T-helper 2 cell treated with Interferon-gamma antibody and Interleukin-4, amounts not matched to agents 5 μg/mL and 100 μg/mL, for 36 hours (primary cell): ENCODE measurements at regions not wholly inside any gene's neighbourhood (a gene's known extent, or its start where the extent isn't known, plus 50 kb on each side); places are given as distances from the start of the nearest gene placed in this dataset.

Experiments used
- DNase-seq: peaks from one replicate; pipeline ENCODE4 v3.0.0; 2021; ENCODE audit warnings: low spot score
- H3K27ac Mint-ChIP-seq: one replicate; pipeline ENCODE4 v1.8.0; 2021; ENCODE audit warnings: mild to moderate bottlenecking, mixed read lengths
- H3K27me3 Mint-ChIP-seq: one replicate; pipeline ENCODE4 v1.8.0; 2021; ENCODE audit warnings: low read depth, mixed read lengths
- H3K36me3 Mint-ChIP-seq: one replicate; pipeline ENCODE4 v1.8.0; 2021; ENCODE audit warnings: low read depth, mixed read lengths
- H3K4me1 Mint-ChIP-seq: one replicate; pipeline ENCODE4 v1.8.0; 2021; ENCODE audit warnings: low read depth, mixed read lengths
- H3K4me3 Mint-ChIP-seq: one replicate; pipeline ENCODE4 v1.8.0; 2022; ENCODE audit warnings: mild to moderate bottlenecking, moderate library complexity, mixed read lengths
- H3K9me3 Mint-ChIP-seq: one replicate; pipeline ENCODE4 v1.8.0; 2021; ENCODE audit warnings: mixed read lengths

DNA sequence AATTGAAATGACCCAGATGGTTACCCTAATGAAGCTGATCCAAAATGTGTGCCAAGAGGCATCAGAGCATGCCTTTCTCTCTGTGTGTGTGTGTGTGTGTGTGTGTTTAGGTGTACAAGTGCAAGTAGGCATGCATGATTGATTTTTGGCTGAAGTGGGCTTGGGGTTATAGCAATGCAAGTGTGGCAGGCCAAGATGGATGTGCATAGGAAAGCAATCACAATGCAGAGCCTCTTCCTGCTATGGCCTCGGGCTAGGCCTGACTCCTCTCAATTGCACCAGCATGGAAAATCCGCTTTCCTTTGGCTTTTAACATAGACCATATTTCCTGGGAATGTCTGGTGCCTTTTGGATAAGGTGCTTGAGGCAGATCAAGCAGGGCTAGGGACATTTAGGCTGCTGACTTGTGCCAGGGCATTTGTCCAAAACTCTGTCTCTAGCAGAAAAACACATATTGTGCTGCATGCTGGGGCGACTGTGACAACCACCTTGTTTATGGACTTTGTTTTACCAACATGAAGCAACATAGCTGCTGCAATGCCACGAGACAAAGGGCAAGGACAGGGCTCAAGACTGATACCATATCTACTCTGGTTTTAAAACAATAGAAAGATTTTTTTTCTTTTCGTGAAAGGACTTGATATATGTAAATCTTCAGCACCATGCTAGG lies 395.7 kb downstream of the RAPGEF2 start:
- Mint-ChIP-seq H3K27me3 (no peaks in the 10 kb centered on the region), H3K36me3 (no peaks in the 10 kb centered on the region), H3K4me1 (no peaks in the 10 kb centered on the region), H3K27ac (no peak overlapping the region), H3K9me3 (no peaks in the 10 kb centered on the region), H3K4me3 (no peak overlapping the region)
- DNase-seq: no peak

DNA sequence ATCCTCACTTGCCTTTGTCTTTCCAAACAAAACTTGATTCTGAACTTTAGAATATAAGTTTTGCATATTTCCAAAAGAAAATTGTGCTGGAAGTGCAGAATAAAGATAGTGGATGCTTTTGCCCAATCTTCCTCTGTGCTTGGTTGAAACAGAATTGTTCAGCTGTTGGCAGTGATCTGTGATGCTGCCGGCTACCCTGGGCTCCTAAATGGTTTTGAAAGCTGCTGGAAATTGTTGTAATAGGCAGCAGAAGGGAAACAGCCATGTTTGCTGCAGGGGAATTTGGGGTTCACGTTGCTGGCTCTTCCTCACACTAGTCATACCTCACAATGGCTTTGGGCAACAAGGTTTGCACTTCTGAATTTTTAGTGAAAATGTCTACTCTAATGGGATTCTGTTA lies 398.0 kb downstream of the RAPGEF2 start:
- Mint-ChIP-seq H3K4me3 (no peak overlapping the region), H3K9me3 (no peaks in the 10 kb centered on the region), H3K4me1 (no peaks in the 10 kb centered on the region), H3K27me3 (no peaks in the 10 kb centered on the region), H3K36me3 (no peaks in the 10 kb centered on the region), H3K27ac (no peak overlapping the region)
- DNase-seq: no peak

DNA sequence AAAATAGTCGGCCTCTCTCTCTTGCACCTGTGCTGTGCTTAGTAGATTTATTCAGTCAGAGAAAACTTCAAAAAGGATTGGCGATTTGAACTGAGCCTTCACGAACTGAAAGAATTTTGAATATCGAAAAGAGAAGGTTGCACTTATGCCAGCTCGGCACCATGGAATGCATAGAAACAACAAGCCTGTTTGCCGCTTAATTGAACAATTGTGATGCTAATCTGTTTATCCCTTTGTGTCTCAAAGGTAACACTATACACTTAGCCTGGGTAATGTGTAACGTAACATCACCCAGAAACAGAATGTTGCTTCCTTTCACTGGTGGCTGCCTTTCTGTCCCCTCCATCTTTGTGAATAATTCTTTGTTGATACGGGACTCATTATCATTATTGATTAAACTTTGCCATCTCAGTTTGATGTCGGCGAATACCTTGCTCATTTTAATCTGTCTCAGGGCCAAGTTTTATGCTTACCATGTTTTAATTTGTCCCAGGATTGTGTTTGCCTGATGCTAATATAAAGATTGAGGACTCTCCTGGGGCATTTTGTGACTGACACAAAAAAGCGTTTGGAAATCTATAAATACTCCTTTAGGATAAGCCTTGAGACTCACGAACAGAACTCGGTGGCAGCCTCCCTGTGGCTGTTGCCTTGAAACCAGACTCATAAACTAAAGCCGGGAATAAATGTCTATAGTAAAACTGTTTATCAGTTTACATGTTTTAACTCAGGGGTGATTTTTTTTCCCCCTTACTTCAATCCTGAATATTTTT lies 400.5 kb downstream of the RAPGEF2 start:
- no peak overlapping the region for H3K27ac Mint-ChIP-seq
- no peak overlapping the region for H3K4me3 Mint-ChIP-seq

DNA sequence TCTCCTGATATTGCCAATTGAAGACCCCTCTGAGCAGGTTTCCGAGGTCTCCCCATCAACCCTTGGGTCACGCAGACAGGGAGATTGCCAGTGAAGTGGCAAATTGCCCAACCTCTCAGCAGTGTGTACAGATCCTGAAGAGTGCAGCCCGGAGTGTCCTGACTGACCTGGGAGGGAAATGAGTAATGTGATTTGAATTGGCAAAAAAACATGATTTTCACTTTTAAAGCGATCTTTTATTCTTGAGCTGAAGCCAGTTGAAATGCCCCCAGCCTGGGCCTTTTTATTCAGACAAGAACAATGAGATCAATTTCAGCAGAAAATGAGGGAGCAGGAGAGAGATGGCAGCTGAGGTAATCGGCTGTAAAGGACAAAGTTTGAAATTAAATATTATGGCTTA lies 401.8 kb downstream of the RAPGEF2 start:
- Mint-ChIP-seq H3K36me3 (no peaks in the 10 kb centered on the region), H3K9me3 (no peaks in the 10 kb centered on the region), H3K27ac (no peak overlapping the region), H3K27me3 (no peaks in the 10 kb centered on the region), H3K4me1 (no peaks in the 10 kb centered on the region), H3K4me3 (no peak overlapping the region)
- DNase-seq: no peak

More for the DNA sequence above, 400.5 kb downstream of the RAPGEF2 start:
- no peak for DNase-seq
- no peaks in the 10 kb centered on the region for H3K27me3 Mint-ChIP-seq
- H3K36me3 Mint-ChIP-seq: no peaks in the 10 kb centered on the region
- no peaks in the 10 kb centered on the region for H3K4me1 Mint-ChIP-seq
- no peaks in the 10 kb centered on the region for H3K9me3 Mint-ChIP-seq

DNA sequence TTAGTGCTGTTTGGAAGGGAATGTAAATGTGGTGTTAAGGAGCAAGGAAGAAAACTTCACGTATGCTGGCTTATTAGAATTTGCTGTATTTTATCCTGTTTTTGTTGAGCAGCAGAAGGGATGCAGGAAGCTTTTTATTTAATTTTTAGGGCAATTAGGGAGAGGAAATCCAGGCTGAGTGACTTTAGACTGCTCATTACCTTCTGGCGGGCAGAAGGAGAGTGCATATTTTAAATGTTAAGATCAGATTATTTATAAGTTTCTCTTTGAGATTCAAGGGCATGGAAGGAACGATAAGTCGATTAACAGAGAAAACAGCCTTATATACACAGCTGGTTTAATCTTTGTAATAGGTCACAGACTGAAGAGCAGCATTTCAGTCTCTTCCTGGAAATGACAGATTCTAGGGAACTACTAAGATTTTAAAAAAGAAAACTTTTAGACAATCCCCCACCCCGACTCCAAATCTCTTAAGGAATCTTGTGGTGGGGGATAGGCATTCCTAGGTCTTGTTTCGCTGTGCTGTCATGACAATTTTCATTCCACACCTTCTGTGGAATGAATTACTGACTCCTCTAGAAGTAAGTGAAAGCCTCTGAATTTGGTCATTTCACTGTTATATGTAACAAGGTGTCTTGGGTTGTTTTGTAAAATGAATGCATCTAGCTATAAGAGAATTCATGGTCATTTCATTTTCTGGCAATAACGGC lies 402.5 kb downstream of the RAPGEF2 start:
- H3K27me3 Mint-ChIP-seq: no peaks in the 10 kb centered on the region
- no peaks in the 10 kb centered on the region for H3K9me3 Mint-ChIP-seq
- H3K4me1 Mint-ChIP-seq: no peaks in the 10 kb centered on the region
- no peak overlapping the region for H3K4me3 Mint-ChIP-seq
- no peak overlapping the region for H3K27ac Mint-ChIP-seq
- no peak for DNase-seq
- no peaks in the 10 kb centered on the region for H3K36me3 Mint-ChIP-seq

- Mint-ChIP-seq H3K36me3 (no peaks in the 10 kb centered on the region), H3K9me3 (no peaks in the 10 kb centered on the region), H3K27ac (no peak overlapping the region), H3K4me1 (no peaks in the 10 kb centered on the region), H3K27me3 (no peaks in the 10 kb centered on the region), H3K4me3 (no peak overlapping the region)
- no peak for DNase-seq
These were observed 404.1 kb downstream of the RAPGEF2 start for GRCh38 chr4:159506801-159507517.

- no peak for DNase-seq
- no peak overlapping the region for H3K4me3 Mint-ChIP-seq
These were observed 406.1 kb downstream of the RAPGEF2 start for GRCh38 chr4:159508917-159509500.

GRCh38 chr4:159512348-159512747 lies 409.5 kb downstream of the RAPGEF2 start:
- H3K27me3 Mint-ChIP-seq: no peaks in the 10 kb centered on the region
- no peak overlapping the region for H3K27ac Mint-ChIP-seq
- no peak overlapping the region for H3K4me3 Mint-ChIP-seq
- no peaks in the 10 kb centered on the region for H3K9me3 Mint-ChIP-seq
- H3K36me3 Mint-ChIP-seq: no peaks in the 10 kb centered on the region
- DNase-seq: no peak
- no peaks in the 10 kb centered on the region for H3K4me1 Mint-ChIP-seq

More at GRCh38 chr4:159508917-159509500, 406.1 kb downstream of the RAPGEF2 start:
- Mint-ChIP-seq H3K36me3 (no peaks in the 10 kb centered on the region), H3K27ac (no peak overlapping the region), H3K4me1 (no peaks in the 10 kb centered on the region), H3K27me3 (no peaks in the 10 kb centered on the region), H3K9me3 (no peaks in the 10 kb centered on the region)

DNA sequence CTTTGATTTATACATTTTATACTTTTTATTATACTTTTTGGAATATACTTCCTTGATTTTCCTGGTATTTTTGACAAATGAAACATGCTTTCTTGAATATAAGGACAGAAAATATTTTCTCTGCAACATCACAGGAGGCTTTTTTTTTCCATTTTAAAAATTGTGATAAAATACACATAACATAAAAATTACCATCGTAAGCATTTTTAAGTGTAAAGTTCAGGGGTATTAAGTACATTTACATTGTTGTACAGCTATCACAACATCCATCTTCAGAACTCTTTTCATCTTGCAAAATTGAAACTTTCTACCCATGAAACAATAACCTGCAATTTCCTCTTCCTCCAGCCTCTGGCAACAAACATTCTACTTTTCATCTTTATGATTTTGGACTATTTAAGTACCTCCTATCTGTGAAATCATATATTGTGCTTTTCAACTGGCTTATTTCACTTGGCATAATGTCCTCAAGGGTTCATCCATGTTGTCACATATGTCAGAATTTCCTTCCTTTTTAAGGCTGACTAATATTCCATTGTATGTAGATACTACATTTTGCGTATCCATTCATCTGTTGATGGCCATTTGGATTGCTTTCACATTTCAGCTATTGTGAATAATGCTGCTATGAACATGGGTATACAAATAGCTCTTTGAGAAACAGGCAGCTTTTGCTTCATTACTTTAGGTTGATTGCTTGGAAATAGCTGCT lies 412.6 kb downstream of the RAPGEF2 start:
- Mint-ChIP-seq H3K4me3 (no peak overlapping the region), H3K4me1 (no peaks in the 10 kb centered on the region), H3K9me3 (no peaks in the 10 kb centered on the region), H3K27ac (no peak overlapping the region), H3K27me3 (no peaks in the 10 kb centered on the region), H3K36me3 (no peaks in the 10 kb centered on the region)
- no peak for DNase-seq

DNA sequence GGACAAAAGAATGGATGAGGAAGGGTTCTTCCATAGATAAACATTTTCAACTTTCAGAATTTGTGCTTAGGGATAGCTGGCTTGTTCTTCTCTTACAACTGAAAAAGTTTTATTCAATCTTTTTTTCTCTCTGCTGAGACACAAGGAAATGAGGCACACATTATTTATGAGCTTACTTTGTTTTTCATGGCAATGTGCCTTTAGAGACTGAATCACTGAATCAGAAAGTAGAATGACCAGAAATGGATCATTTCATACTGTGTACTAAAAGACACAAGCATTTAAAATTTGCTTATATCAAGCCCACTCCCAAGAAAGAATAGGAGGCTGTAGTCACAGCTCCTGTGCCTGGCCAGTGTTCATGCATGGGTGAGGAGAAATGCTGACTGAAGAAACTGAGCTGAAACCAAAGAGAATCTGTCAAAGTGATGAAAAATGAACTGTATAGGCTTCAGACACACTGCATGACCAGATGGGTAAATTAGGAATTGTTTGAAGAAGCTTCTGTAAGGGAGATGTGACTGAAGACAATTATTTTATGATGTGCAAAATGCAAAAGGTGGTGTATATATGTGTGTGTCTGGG lies 413.8 kb downstream of the RAPGEF2 start:
- H3K9me3 Mint-ChIP-seq: no peaks in the 10 kb centered on the region
- H3K36me3 Mint-ChIP-seq: no peaks in the 10 kb centered on the region
- no peak overlapping the region for H3K4me3 Mint-ChIP-seq
- H3K27ac Mint-ChIP-seq: no peak overlapping the region
- H3K4me1 Mint-ChIP-seq: no peaks in the 10 kb centered on the region
- no peak for DNase-seq
- H3K27me3 Mint-ChIP-seq: no peaks in the 10 kb centered on the region

DNA sequence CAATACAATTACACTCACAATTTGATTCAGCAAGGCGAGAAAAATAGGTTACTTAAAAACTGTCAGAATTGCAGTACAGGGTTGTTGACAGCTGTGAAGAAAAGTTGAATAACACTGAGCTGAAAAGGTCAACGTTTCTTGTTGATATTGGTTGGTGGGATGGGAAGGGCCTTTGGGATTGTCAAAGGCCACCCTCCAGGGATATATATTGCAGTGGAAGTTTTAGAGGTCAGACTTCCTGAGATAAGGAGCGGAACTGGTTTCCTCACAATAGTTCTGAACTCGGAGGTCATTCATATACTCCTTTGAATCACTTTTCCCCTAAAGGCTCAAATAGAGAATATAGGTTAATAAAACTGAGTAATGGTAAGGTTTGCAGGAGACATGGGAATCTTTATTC lies 417.2 kb downstream of the RAPGEF2 start:
- no peak for DNase-seq
- no peaks in the 10 kb centered on the region for H3K4me1 Mint-ChIP-seq
- no peak overlapping the region for H3K27ac Mint-ChIP-seq
- no peaks in the 10 kb centered on the region for H3K36me3 Mint-ChIP-seq
- H3K27me3 Mint-ChIP-seq: no peaks in the 10 kb centered on the region
- H3K9me3 Mint-ChIP-seq: peaks cover 4% of the 10 kb centered on the region
- H3K4me3 Mint-ChIP-seq: no peak overlapping the region

DNA sequence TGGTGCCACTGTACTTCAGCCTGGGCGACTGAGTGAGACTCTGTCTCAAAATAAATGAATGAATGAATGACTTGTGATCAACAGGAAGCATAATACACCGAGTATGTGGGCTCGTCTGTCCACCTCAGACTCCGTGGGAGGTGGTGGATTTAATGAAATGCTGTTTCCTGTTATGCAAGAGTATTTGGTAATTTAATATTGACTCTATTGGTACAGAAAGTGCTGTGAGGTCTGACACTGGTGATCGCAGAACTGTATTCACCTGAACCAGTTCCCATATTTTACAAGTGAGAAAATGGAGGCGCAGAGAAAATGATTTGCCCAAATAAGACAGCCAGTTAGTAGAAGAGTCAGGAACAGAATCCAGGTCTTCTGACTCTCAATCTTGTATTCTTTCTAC lies 423.3 kb downstream of the RAPGEF2 start:
- no peaks in the 10 kb centered on the region for H3K4me1 Mint-ChIP-seq
- no peak overlapping the region for H3K27ac Mint-ChIP-seq
- peaks cover 8% of the 10 kb centered on the region for H3K9me3 Mint-ChIP-seq
- no peak overlapping the region for H3K4me3 Mint-ChIP-seq
- no peaks in the 10 kb centered on the region for H3K36me3 Mint-ChIP-seq
- no peak for DNase-seq
- no peaks in the 10 kb centered on the region for H3K27me3 Mint-ChIP-seq

DNA sequence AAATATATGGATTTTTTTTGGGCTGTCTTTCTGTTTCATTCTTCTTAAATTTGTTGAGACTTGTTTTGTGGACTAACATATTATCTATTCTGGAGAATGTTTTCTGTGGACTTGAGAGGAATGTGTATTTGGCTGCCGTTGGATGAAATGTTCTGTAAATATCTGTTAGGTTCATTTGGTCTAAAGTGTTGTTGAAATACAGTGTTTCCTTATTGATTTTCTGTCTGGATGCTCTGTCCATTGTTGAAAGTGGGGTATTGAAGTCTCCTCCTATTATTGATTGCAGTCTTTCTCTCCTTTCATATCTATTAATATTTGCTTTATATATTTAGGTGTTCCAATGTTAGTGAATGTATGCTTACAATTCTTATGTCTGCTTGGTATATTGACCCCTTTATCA lies 431.8 kb downstream of the RAPGEF2 start:
- Mint-ChIP-seq H3K36me3 (no peaks in the 10 kb centered on the region), H3K9me3 (peaks cover 14% of the 10 kb centered on the region), H3K27me3 (no peaks in the 10 kb centered on the region), H3K27ac (no peak overlapping the region), H3K4me1 (no peaks in the 10 kb centered on the region), H3K4me3 (no peak overlapping the region)
- no peak for DNase-seq
